Fibroblast of villous mesenchyme (primary cell): ENCODE measurements at regions not wholly inside any gene's neighbourhood (a gene's known extent, or its start where the extent isn't known, plus 50 kb on each side); places are given as distances from the start of the nearest gene placed in this dataset.
"Not testable (repeated sequence)": the region's sequence is repeated elsewhere in the genome, so short reads cannot be mapped to it uniquely, and the experiment has no call there.

ENCODE experiments used
- DNase-seq: peaks from one replicate; pipeline ENCODE4 v3.0.0-alpha.2; 2010; ENCODE audit warnings: low read depth
- H3K4me3 ChIP-seq: 2 replicates; pipeline ENCODE4 v1.5.1; 2011; ENCODE audit warnings: low read depth, mild to moderate bottlenecking, low read length
- CTCF ChIP-seq: IDR thresholded peaks from 2 replicates; pipeline ENCODE4 v1.5.1; 2012; ENCODE audit warnings: low read depth, mild to moderate bottlenecking, low read length; ENCODE audit not compliant: insufficient read depth

- no peak overlapping the region for H3K4me3 ChIP-seq
- TF ChIP-seq CTCF: no peak
- DNase-seq: no peak
Observed at GRCh38 chr12:88717188-88717587, 136.9 kb upstream of the KITLG start.

- TF ChIP-seq CTCF: no peak
- DNase-seq: no peak
- no peak overlapping the region for H3K4me3 ChIP-seq
Observed at GRCh38 chr12:88716240-88716639, 136.0 kb upstream of the KITLG start.

- DNase-seq: no peak
- no peak for TF ChIP-seq CTCF
- H3K4me3 ChIP-seq: no peak overlapping the region
Observed at GRCh38 chr12:88715673-88716072, 135.4 kb upstream of the KITLG start.

GRCh38 chr12:88714263-88714882 is 134.1 kb upstream of the KITLG start:
- not testable (repeated sequence) for DNase-seq, H3K4me3 ChIP-seq

GRCh38 chr12:88707800-88708199 is 127.5 kb upstream of the KITLG start:
- no peak for TF ChIP-seq CTCF
- no peak for DNase-seq
- no peak overlapping the region for H3K4me3 ChIP-seq

GRCh38 chr12:88706286-88706685 is 126.0 kb upstream of the KITLG start:
- DNase-seq: no peak
- H3K4me3 ChIP-seq: no peak overlapping the region
- no peak for TF ChIP-seq CTCF

GRCh38 chr12:88703790-88704189 is 123.5 kb upstream of the KITLG start:
- no peak for TF ChIP-seq CTCF
- H3K4me3 ChIP-seq: no peak overlapping the region
- DNase-seq: no peak
